ENCODE measurements at regions not wholly inside any gene's neighbourhood (a gene's known extent, or its start where the extent isn't known, plus 50 kb on each side); places are given as distances from the start of the nearest gene placed in this dataset.

DNA sequence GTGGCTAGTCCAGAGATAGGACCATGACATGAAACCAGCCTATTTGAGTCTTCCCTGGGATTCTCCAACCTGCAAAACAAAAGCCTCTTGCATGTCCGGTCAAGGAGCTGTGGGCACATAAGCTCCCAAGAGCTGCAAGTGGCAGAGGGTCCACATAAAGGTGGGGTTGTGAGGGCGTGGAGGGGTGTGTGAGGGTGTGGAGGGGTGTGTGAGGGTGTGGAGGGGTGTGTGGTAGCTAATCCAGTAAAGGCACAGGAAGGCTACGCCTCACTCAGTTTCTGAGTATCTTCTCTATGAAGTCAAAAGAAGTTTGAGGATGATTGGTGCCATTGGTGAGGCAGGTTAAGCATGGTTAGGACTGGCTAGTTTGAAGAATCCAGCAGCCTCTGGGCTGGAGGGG lies 259.4 kb upstream of the NSMCE3 start:
- no peak overlapping the region for H3K4me3 ChIP-seq
- H3K4me1 ChIP-seq: peaks cover 0 to 6% (median 0%) of the 10 kb centered on the region in 4 donors
- WGBS, 2 donors: 86 to 92% methylated on average over 3 of the region's 3 CpGs
- H3K27ac ChIP-seq: no peak overlapping the region
- no peak for TF ChIP-seq POLR2AphosphoS5 (IDR thresholded peaks at IDR 0.05)
- TF ChIP-seq EP300 (IDR thresholded peaks at IDR 0.05): no peak
- TF ChIP-seq POLR2A (IDR thresholded peaks at IDR 0.05): no peak
- TF ChIP-seq, protein P1, sequence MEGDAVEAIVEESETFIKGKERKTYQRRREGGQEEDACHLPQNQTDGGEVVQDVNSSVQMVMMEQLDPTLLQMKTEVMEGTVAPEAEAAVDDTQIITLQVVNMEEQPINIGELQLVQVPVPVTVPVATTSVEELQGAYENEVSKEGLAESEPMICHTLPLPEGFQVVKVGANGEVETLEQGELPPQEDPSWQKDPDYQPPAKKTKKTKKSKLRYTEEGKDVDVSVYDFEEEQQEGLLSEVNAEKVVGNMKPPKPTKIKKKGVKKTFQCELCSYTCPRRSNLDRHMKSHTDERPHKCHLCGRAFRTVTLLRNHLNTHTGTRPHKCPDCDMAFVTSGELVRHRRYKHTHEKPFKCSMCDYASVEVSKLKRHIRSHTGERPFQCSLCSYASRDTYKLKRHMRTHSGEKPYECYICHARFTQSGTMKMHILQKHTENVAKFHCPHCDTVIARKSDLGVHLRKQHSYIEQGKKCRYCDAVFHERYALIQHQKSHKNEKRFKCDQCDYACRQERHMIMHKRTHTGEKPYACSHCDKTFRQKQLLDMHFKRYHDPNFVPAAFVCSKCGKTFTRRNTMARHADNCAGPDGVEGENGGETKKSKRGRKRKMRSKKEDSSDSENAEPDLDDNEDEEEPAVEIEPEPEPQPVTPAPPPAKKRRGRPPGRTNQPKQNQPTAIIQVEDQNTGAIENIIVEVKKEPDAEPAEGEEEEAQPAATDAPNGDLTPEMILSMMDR (IDR thresholded peaks at IDR 0.05): no peak
- H3K27me3 ChIP-seq: no peaks in the 10 kb centered on the region
- intact Hi-C loops (cut with DNase I): no loop called here
- DNase-seq: no peak
- H3K36me3 ChIP-seq: no peaks in the 10 kb centered on the region
- H3K9me3 ChIP-seq: no peaks in the 10 kb centered on the region

DNA sequence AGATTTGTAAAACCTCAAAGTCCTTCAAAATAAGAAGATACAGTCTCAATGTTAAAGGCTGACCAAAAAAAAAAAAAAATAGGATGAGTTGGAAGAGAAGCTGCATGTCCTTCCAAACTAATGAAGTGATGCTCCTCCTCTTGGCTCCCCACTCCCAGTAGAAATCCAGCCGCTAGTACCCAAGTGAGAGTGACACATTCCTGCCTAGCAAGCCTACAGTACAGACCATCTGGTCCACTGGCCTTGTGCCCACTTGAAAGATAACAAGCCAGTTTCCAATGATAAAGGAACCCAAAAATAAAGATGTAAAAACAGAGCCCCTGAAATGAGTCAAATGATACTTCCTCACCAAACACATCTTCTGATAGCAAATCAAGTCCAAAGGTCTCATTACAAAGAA lies 258.7 kb upstream of the NSMCE3 start:
- TF ChIP-seq, protein P1 (IDR thresholded peaks at IDR 0.05): no peak
- no peak for TF ChIP-seq POLR2A (IDR thresholded peaks at IDR 0.05)
- TF ChIP-seq POLR2AphosphoS5 (IDR thresholded peaks at IDR 0.05): no peak
- no peak for TF ChIP-seq EP300 (IDR thresholded peaks at IDR 0.05)
- WGBS, 2 donors: 72 to 87% methylated on average over 1 of the region's 1 CpG
- intact Hi-C loops (cut with DNase I): no loop called here
- Histone ChIP-seq H3K27me3 (no peaks in the 10 kb centered on the region), H3K4me3 (no peak overlapping the region), H3K9me3 (no peaks in the 10 kb centered on the region), H3K4me1 (peaks cover 0 to 1% (median 0%) of the 10 kb centered on the region in 4 donors), H3K36me3 (no peaks in the 10 kb centered on the region), H3K27ac (no peak overlapping the region)
- DNase-seq: no peak

DNA sequence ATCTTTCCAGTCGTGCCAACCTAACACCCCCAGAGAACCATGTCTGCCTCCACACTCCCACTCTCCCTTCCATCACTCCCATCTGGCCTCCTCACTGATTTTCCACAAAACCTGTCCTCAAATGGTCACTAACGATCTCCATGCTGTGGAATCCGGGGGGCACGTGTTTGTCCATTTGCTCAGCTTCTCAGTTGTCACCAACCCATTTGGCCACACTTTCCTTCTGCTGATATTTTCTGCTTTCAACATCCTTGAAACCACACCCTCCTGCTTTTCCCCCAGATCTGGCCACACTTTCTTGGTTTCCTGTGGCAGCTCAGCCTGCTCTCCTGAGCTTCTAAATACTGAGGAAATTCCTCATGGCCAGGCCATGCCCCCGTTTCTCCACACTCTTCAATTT lies 257.2 kb upstream of the NSMCE3 start:
- TF ChIP-seq POLR2A (IDR thresholded peaks at IDR 0.05): no peak
- TF ChIP-seq POLR2AphosphoS5 (IDR thresholded peaks at IDR 0.05): no peak
- Histone ChIP-seq H3K4me3 (no peak overlapping the region), H3K36me3 (no peaks in the 10 kb centered on the region), H3K27me3 (no peaks in the 10 kb centered on the region), H3K4me1 (no peaks in the 10 kb centered on the region), H3K9me3 (no peaks in the 10 kb centered on the region), H3K27ac (no peak overlapping the region)
- intact Hi-C loops (cut with DNase I): no loop called here
- no peak for DNase-seq
- WGBS, 2 donors: 63 to 87% methylated on average over 5 of the region's 5 CpGs

DNA sequence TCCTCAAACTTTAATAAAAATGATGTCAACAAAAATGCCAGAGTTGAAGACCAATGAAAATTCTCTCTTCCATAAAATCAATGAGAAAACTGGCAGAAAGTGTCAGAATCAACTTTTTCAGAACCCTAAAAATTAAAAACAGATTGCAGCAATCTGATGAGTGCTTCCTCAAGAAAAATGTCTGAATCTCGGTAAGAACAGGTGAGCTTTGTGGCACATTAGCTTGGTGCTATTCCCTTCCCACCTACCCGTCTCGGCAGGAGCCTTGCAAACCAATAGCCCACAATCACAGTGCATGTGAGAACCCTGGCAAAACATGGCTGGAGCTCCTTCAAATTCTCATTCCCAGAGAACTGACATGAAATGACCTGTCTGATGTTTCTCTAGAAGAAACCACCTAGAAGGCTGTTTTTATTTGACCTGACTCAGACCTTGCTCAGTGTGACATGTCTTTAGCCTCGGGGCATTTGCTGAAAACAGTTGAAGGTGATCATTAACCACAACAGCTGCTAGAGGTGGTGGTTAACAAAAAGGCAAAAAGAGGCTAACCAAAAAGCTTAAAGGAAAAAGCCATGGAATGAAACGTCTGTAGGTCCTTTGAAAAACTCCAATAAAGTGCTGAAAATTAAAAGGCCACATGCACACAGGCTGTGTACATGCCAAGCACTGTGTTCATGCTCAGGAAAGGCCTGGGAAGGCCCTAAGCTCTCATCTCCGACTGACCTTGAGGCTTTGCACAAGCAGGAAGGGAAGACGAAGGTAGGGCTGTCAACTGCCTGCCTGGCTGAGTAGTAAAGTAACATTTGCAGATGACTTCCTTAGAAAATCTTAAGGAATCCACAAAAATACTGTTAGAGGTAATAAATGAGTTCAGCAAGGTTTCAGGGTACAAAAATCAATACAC lies 253.0 kb upstream of the NSMCE3 start:
- no peak for DNase-seq
- Histone ChIP-seq H3K4me1 (no peaks in the 10 kb centered on the region), H3K36me3 (no peaks in the 10 kb centered on the region), H3K9me3 (peaks cover 0 to 3% (median 0%) of the 10 kb centered on the region in 4 donors), H3K27me3 (no peaks in the 10 kb centered on the region), H3K4me3 (no peak overlapping the region), H3K27ac (no peak overlapping the region)
- intact Hi-C loops (cut with DNase I): no loop called here
- TF ChIP-seq EP300 (IDR thresholded peaks at IDR 0.05): no peak
- 27 to 66% methylated on average over 7 of the region's 7 CpGs for WGBS, 2 donors

DNA sequence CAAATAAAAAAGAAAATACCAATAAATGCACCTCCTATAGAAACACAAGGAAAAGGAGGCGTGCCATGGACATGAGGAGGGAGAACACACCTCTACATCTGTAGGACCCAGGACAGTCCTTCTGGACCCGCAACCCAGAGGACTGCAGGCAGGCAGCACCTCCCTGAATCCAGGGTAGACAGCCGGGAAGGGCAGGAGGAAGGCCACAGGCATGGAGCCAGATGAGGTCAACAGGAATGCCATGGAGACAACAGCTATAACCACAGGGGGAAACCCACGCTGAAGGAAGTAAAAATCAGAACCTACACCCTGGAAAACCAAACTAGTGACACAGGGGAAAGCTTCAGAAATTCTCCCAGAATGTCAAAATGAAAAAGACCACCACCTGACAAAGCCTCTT lies 248.8 kb upstream of the NSMCE3 start:
- Histone ChIP-seq H3K4me3 (no peak overlapping the region), H3K27ac (no peak overlapping the region), H3K27me3 (no peaks in the 10 kb centered on the region), H3K9me3 (peaks cover 0 to 3% (median 0%) of the 10 kb centered on the region in 4 donors), H3K36me3 (no peaks in the 10 kb centered on the region), H3K4me1 (no peaks in the 10 kb centered on the region)
- TF ChIP-seq, protein P1 (IDR thresholded peaks at IDR 0.05): no peak
- no peak for TF ChIP-seq EP300 (IDR thresholded peaks at IDR 0.05)
- no peak for TF ChIP-seq POLR2AphosphoS5 (IDR thresholded peaks at IDR 0.05)
- TF ChIP-seq POLR2A (IDR thresholded peaks at IDR 0.05): no peak
- whole genome bisulfite sequencing, 2 donors: 76 to 89% methylated on average over 4 of the region's 4 CpGs
- no peak for DNase-seq
- intact Hi-C loops (cut with DNase I): no loop called here

Data from sigmoid colon (tissue), 6 donors.